NCI-H524 treated with DMSO at 0.1 percent for 48 hours (cell line): ENCODE measurements at regions not wholly inside any gene's neighbourhood (a gene's known extent, or its start where the extent isn't known, plus 50 kb on each side); places are given as distances from the start of the nearest gene placed in this dataset.

Experiments used
- DNase-seq: peaks from one replicate; lab custom pipeline; 2025; lab: John Stamatoyannopoulos, UW

- no peak for DNase-seq
Observed at GRCh38 chr6:98546376-98546775, 288.0 kb upstream of the POU3F2 start.

DNA sequence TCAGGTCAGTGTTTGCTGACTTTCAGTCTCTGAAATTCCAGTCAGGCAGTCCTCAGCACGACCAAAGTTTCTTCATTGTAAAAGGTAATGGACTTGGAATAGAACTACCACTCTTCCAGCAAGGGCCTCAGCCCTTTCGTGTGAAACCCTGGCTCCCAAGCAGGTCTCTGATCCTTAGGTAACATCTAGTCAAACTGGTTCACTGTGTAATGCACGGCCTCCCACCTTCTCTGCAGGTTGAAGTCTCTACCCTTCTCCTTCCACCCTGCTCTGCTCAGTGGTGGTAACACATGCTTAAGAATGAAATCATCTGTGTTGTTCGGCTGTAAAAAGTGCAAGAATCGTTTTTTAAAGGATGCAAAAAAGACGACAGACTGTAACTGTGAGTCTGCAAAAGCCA lies 287.2 kb upstream of the POU3F2 start:
- no peak for DNase-seq

DNA sequence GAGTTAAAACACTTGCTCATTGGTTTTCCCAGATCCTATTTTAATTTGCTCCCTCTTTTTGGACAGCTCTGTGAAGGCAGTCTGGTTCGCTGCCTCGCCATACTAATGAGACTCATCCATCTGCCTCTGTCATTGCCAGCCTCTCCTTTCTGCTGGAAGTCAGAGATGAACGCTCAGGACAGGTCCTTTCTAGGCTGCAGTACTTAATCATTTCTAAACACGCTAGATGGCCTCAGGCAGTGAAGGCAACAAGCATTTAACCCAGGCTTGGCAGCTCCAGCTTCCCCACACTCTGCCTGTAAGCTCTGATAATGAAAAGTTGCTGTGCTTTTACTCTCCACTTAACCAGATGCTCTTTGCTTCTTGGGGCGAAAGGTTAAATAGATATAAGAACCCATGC lies 286.7 kb upstream of the POU3F2 start:
- no peak for DNase-seq

GRCh38 chr6:98548301-98548700 lies 286.1 kb upstream of the POU3F2 start:
- DNase-seq: no peak

- DNase-seq: no peak
Observed at GRCh38 chr6:98560418-98560817, 274.0 kb upstream of the POU3F2 start.

GRCh38 chr6:98560841-98561240 lies 273.5 kb upstream of the POU3F2 start:
- DNase-seq: no peak

DNA sequence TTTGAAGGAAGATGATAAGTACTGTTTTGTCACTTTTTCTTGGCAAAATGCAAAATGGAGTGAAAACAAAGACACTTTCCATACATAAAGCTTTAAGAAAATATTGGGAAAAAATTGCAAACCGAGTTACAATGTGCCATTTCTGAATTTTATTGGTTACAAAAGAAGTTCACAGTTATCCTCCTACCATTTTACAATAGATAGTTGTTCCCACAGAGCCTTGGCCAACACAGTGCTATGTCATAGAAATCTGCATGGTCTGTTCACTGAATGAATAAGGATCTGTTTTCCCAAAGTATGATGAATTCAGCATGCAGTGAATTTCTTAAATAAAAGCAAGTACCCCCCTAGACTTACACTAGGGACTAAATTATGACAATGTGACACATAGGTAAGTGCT lies 268.2 kb upstream of the POU3F2 start:
- no peak for DNase-seq

- DNase-seq: no peak
Observed at GRCh38 chr6:98572579-98572978, 261.8 kb upstream of the POU3F2 start.

- DNase-seq: no peak
Observed at GRCh38 chr6:98574984-98575383, 259.4 kb upstream of the POU3F2 start.

- no peak for DNase-seq
Observed at GRCh38 chr6:98576791-98577190, 257.6 kb upstream of the POU3F2 start.

GRCh38 chr6:98578016-98578415 lies 256.4 kb upstream of the POU3F2 start:
- DNase-seq: no peak

- no peak for DNase-seq
Observed at GRCh38 chr6:98579079-98579478, 255.3 kb upstream of the POU3F2 start.

GRCh38 chr6:98579941-98580340 lies 254.4 kb upstream of the POU3F2 start:
- DNase-seq: no peak

DNA sequence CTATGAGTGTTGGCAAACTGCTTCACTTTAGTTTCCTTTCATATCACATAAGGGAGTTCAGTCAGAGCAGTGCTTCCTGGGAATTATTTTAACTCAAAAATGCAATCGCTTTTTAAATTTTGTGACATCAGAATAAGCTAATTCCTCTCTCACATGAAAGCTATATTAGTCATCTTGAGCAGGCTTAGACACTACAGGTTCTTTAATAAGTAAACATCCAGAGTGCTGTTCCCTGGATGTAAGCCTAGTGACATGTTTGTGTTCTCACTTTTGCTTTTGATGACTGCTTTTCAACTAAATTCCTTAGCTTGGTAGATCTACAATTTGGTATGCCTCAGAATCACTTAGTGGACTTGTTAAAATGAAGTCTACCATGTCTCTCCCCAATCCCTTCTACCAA lies 252.7 kb upstream of the POU3F2 start:
- no peak for DNase-seq

GRCh38 chr6:98583506-98583905 lies 250.9 kb upstream of the POU3F2 start:
- no peak for DNase-seq

DNA sequence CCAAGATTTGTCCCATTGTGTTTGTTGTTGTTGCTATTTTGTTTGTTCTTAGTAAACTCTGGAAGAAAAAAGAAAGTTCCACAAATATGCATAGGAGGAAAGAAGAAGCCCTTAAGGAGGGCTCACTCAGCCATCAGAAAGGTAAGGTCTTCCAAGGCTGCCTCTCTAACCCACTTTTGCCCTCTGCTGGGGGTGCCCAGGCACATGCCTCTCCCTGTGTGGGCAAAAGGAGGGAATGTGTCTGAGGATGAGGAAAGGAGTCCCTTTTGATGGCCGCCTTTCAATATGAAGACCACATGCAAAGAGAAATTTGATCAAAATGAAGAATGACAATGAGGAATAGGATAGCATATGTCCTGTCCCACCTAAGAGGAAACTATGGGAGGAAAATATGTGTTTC lies 248.2 kb upstream of the POU3F2 start:
- DNase-seq: no peak

GRCh38 chr6:98587555-98587954 lies 246.8 kb upstream of the POU3F2 start:
- no peak for DNase-seq

DNA sequence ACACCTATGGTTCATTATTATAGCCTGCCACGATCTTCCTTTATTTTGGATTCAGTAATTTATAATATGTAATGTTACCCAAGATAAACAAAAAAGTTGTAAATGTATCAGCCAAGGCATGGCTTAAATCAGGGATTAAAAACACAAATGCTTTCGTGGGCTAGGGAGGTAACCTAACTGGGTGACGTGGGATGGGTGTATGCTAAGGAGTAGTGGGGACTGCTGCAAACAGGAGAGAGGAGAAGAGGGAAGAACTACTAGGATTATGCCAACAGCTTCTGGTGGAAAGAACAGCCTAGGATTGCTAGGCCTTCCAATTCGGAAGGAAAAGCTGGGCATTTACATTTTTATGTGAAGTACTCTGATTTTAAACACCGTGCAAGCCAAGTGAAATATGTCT lies 244.8 kb upstream of the POU3F2 start:
- no peak for DNase-seq

DNA sequence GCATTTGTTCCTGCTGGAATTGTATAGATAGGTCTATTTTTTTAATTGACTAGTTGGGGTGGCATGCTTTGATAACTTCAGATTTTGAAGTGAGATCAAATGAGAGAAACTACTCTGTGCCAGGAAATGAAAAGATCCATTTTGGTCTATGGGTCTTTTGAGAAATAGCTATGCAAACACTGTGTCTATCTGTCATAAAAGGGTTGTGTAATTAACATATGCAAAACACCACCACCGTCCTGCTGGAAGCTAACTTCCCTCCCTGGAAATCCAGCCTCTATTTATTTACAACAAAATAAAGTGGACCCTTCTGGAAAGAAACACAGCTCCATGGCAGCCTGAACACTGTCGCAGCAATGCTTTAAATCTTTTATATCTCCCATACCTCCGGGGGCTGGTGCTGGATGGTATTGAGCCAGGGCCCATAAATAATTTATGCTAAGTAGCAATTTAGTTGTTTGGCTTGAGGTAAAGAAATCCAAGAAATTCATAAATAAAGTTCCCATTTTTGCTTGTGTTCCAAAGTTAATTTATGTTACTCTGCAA lies 244.2 kb upstream of the POU3F2 start:
- no peak for DNase-seq

DNA sequence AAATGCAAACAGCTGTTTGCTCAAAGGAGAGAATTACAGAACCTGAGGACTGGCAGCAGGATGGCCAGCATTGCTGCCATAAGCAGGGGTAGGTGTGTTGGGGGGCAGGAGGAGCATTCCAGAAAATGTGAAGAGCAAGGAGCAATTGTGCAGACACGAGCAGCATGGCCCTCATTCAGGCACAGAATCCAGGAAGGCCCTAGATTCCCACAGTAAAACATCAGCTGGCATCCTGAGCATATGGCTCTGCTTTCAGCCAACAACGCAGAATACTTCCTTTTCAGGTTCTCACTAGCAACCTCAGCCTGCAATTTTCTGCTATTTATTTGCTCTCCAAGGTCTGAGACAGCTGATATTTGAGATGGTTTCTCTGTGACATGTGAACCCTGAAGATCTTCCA lies 243.4 kb upstream of the POU3F2 start:
- no peak for DNase-seq

- DNase-seq: no peak
Observed at GRCh38 chr6:98593676-98594075, 240.7 kb upstream of the POU3F2 start.

- DNase-seq: no peak
Observed at GRCh38 chr6:98601716-98602115, 232.7 kb upstream of the POU3F2 start.

- no peak for DNase-seq
Observed at GRCh38 chr6:98605705-98606104, 228.7 kb upstream of the POU3F2 start.

- no peak for DNase-seq
Observed at GRCh38 chr6:98627129-98627775, 207.1 kb upstream of the POU3F2 start.
